HEK293 (cell line): ENCODE measurements at regions not wholly inside any gene's neighbourhood (a gene's known extent, or its start where the extent isn't known, plus 50 kb on each side); places are given as distances from the start of the nearest gene placed in this dataset.

Experiments
- CTCF ChIP-seq: fragments of 450-650 bp; formaldehyde crosslinking; IDR thresholded peaks from 2 replicates; pipeline ENCODE4 v1.5.1; 2016; ENCODE audit warnings: missing biosample characterization, missing genetic modification characterization
- ZNF548 ChIP-seq: fragments of 450-650 bp; formaldehyde crosslinking; IDR thresholded peaks from 2 replicates; pipeline ENCODE4 v1.5.1; 2016; ENCODE audit warnings: missing biosample characterization, missing genetic modification characterization
- ZNF777 ChIP-seq: fragments of 450-650 bp; formaldehyde crosslinking; IDR thresholded peaks from 2 replicates; pipeline ENCODE4 v1.5.1; 2017; ENCODE audit warnings: missing biosample characterization, missing genetic modification characterization, borderline replicate concordance

GRCh38 chr12:24681570-24681969 lies 267.3 kb downstream of the BCAT1 start:
- TF ChIP-seq ZNF548 (tag by site-specific recombination) (no peak), CTCF (tag by site-specific recombination) (no peak), ZNF777 (no peak)
